ENCODE measurements at regions not wholly inside any gene's neighbourhood (a gene's known extent, or its start where the extent isn't known, plus 50 kb on each side); places are given as distances from the start of the nearest gene placed in this dataset.
A peak's percentile ranks its signal among the peaks of the same experiment; 100 is the strongest.
"Not testable (repeated sequence)": the region's sequence is repeated elsewhere in the genome, so short reads cannot be mapped to it uniquely, and the experiment has no call there.

- Histone ChIP-seq H3K79me2 (ENCODE audit: insufficient read depth) (no peaks in the 10 kb centered on the region), H4K20me1 (ENCODE audit: insufficient read depth) (no peaks in the 10 kb centered on the region), H3K27me3 (replicated peaks; ENCODE audit: insufficient read depth) (no peaks in the 10 kb centered on the region), H3K36me3 (ENCODE audit: low read depth) (no peaks in the 10 kb centered on the region), H3K4me1 (ENCODE audit: insufficient read depth) (peaks cover 6% of the 10 kb centered on the region), H3K9me2 (ENCODE audit: insufficient read depth) (no peaks in the 10 kb centered on the region), H3K9me3 (ENCODE audit: low read depth) (no peaks in the 10 kb centered on the region), H3K9ac (no peak overlapping the region), H3K27ac (no peak overlapping the region), H3K4me2 (ENCODE audit: unreplicated experiment) (no peak overlapping the region), H2AFZ (no peak overlapping the region), H3F3A (ENCODE audit: insufficient read depth) (no peaks in the 10 kb centered on the region), H3K4me3 (no peak overlapping the region)
- TF ChIP-seq EZH2 (IDR thresholded peaks at IDR 0.05; ENCODE audit: insufficient read depth, poor library complexity, severe bottlenecking): no peak
- TF ChIP-seq EZH2phosphoT487 (IDR thresholded peaks at IDR 0.05; ENCODE audit: insufficient read depth, low read depth): no peak
- in situ Hi-C loops (cut with MboI): no loop called here
- 88 to 89% methylated on average over 3 of the region's 3 CpGs for WGBS, 2 experiments (ENCODE audit: low coverage in 1 of 2, low lambda C conversion rate in 2 of 2, missing lambda C conversion rate in 2 of 2)
- DNase-seq: no peak
Measured at GRCh38 chr2:111519071-111519470, 364.9 kb downstream of the ANAPC1 start.

- H3K4me1 ChIP-seq (ENCODE audit: insufficient read depth): peaks cover 9% of the 10 kb centered on the region
- peak overlapping the region; percentile 53 for H2AFZ ChIP-seq
- no peak overlapping the region for H3K9ac ChIP-seq
- TF ChIP-seq EZH2phosphoT487 (IDR thresholded peaks at IDR 0.05; ENCODE audit: insufficient read depth, low read depth) (no peak), EZH2 (IDR thresholded peaks at IDR 0.05; ENCODE audit: insufficient read depth, poor library complexity, severe bottlenecking) (no peak)
- 25 to 32% methylated on average over 5 of the region's 5 CpGs for WGBS, 2 experiments (ENCODE audit: low coverage in 1 of 2, low lambda C conversion rate in 2 of 2, missing lambda C conversion rate in 2 of 2)
- no peak overlapping the region for H3K27ac ChIP-seq
- no peak overlapping the region for H3K4me3 ChIP-seq
- DNase-seq: peak; percentile 43
- no peak overlapping the region for H3K4me2 ChIP-seq (ENCODE audit: unreplicated experiment)
- no peaks in the 10 kb centered on the region for H3K36me3 ChIP-seq (ENCODE audit: low read depth)
- in situ Hi-C loops (cut with MboI): no loop called here
- no peaks in the 10 kb centered on the region for H3F3A ChIP-seq (ENCODE audit: insufficient read depth)
- H3K9me2 ChIP-seq (ENCODE audit: insufficient read depth): no peaks in the 10 kb centered on the region
- H3K27me3 ChIP-seq (replicated peaks; ENCODE audit: insufficient read depth): no peaks in the 10 kb centered on the region
- no peaks in the 10 kb centered on the region for H3K9me3 ChIP-seq (ENCODE audit: low read depth)
- no peaks in the 10 kb centered on the region for H3K79me2 ChIP-seq (ENCODE audit: insufficient read depth)
- H4K20me1 ChIP-seq (ENCODE audit: insufficient read depth): no peaks in the 10 kb centered on the region
Measured at GRCh38 chr2:111522231-111522768, 361.7 kb downstream of the ANAPC1 start.

GRCh38 chr2:111523009-111523408 lies 361.0 kb downstream of the ANAPC1 start:
- H3K27me3 ChIP-seq (replicated peaks; ENCODE audit: insufficient read depth): no peaks in the 10 kb centered on the region
- in situ Hi-C loops (cut with MboI): no loop called here
- H4K20me1 ChIP-seq (ENCODE audit: insufficient read depth): no peaks in the 10 kb centered on the region
- H3K9ac ChIP-seq: no peak overlapping the region
- DNase-seq: no peak
- H3K36me3 ChIP-seq (ENCODE audit: low read depth): no peaks in the 10 kb centered on the region
- no peaks in the 10 kb centered on the region for H3F3A ChIP-seq (ENCODE audit: insufficient read depth)
- no peaks in the 10 kb centered on the region for H3K9me2 ChIP-seq (ENCODE audit: insufficient read depth)
- H3K79me2 ChIP-seq (ENCODE audit: insufficient read depth): no peaks in the 10 kb centered on the region
- peaks cover 10% of the 10 kb centered on the region for H3K4me1 ChIP-seq (ENCODE audit: insufficient read depth)
- H2AFZ ChIP-seq: no peak overlapping the region
- H3K9me3 ChIP-seq (ENCODE audit: low read depth): no peaks in the 10 kb centered on the region
- no peak for TF ChIP-seq EZH2 (IDR thresholded peaks at IDR 0.05; ENCODE audit: insufficient read depth, poor library complexity, severe bottlenecking)
- TF ChIP-seq EZH2phosphoT487 (IDR thresholded peaks at IDR 0.05; ENCODE audit: insufficient read depth, low read depth): no peak
- no peak overlapping the region for H3K4me2 ChIP-seq (ENCODE audit: unreplicated experiment)
- no peak overlapping the region for H3K27ac ChIP-seq
- no peak overlapping the region for H3K4me3 ChIP-seq
- 56 to 59% methylated on average over 12 of the region's 12 CpGs for WGBS, 2 experiments (ENCODE audit: low coverage in 1 of 2, low lambda C conversion rate in 2 of 2, missing lambda C conversion rate in 2 of 2)

- DNase-seq: not testable (repeated sequence)
Measured at GRCh38 chr2:111525026-111525425, 359.0 kb downstream of the ANAPC1 start.

GRCh38 chr2:111526041-111526639 lies 357.9 kb downstream of the ANAPC1 start:
- H4K20me1 ChIP-seq (ENCODE audit: insufficient read depth); H3K9ac ChIP-seq; H3K9me2 ChIP-seq (ENCODE audit: insufficient read depth); H3K27me3 ChIP-seq (replicated peaks; ENCODE audit: insufficient read depth); H3K79me2 ChIP-seq (ENCODE audit: insufficient read depth); H3K36me3 ChIP-seq (ENCODE audit: low read depth); H3F3A ChIP-seq (ENCODE audit: insufficient read depth); H2AFZ ChIP-seq; in situ Hi-C loops (cut with MboI); H3K9me3 ChIP-seq (ENCODE audit: low read depth); H3K4me3 ChIP-seq; H3K4me2 ChIP-seq (ENCODE audit: unreplicated experiment); H3K27ac ChIP-seq: not testable (repeated sequence)
- H3K4me1 ChIP-seq (ENCODE audit: insufficient read depth): peaks cover 14% of the 10 kb centered on the region
- WGBS, 2 experiments (ENCODE audit: low coverage in 1 of 2, low lambda C conversion rate in 2 of 2, missing lambda C conversion rate in 2 of 2): 50 to 69% methylated on average over 5 to 7 of the region's 7 CpGs
- DNase-seq: peak; percentile 6

More at GRCh38 chr2:111525026-111525425, 359.0 kb downstream of the ANAPC1 start:
- H2AFZ ChIP-seq; H3K9me3 ChIP-seq (ENCODE audit: low read depth); in situ Hi-C loops (cut with MboI); H3K27ac ChIP-seq; H3K36me3 ChIP-seq (ENCODE audit: low read depth); H4K20me1 ChIP-seq (ENCODE audit: insufficient read depth); H3K9me2 ChIP-seq (ENCODE audit: insufficient read depth); H3K9ac ChIP-seq; H3K4me3 ChIP-seq; H3K79me2 ChIP-seq (ENCODE audit: insufficient read depth); H3K27me3 ChIP-seq (replicated peaks; ENCODE audit: insufficient read depth); H3F3A ChIP-seq (ENCODE audit: insufficient read depth); H3K4me2 ChIP-seq (ENCODE audit: unreplicated experiment): not testable (repeated sequence)
- WGBS, 2 experiments (ENCODE audit: low coverage in 1 of 2, low lambda C conversion rate in 2 of 2, missing lambda C conversion rate in 2 of 2): 92 to 95% methylated on average over 3 to 4 of the region's 4 CpGs
- peaks cover 14% of the 10 kb centered on the region for H3K4me1 ChIP-seq (ENCODE audit: insufficient read depth)

- peak; percentile 32 for DNase-seq
- H3F3A ChIP-seq (ENCODE audit: insufficient read depth); H2AFZ ChIP-seq; H3K27me3 ChIP-seq (replicated peaks; ENCODE audit: insufficient read depth); H3K79me2 ChIP-seq (ENCODE audit: insufficient read depth); H3K36me3 ChIP-seq (ENCODE audit: low read depth); H3K9me3 ChIP-seq (ENCODE audit: low read depth); H4K20me1 ChIP-seq (ENCODE audit: insufficient read depth); in situ Hi-C loops (cut with MboI); H3K9ac ChIP-seq; H3K4me3 ChIP-seq; H3K9me2 ChIP-seq (ENCODE audit: insufficient read depth): not testable (repeated sequence)
- H3K4me1 ChIP-seq (ENCODE audit: insufficient read depth): peaks cover 11% of the 10 kb centered on the region
- H3K27ac ChIP-seq: peak overlapping the region; percentile 43
- 9% methylated on average over 6 to 7 of the region's 10 CpGs for WGBS, 2 experiments (ENCODE audit: low coverage in 1 of 2, low lambda C conversion rate in 2 of 2, missing lambda C conversion rate in 2 of 2)
- peak overlapping the region; percentile 40 for H3K4me2 ChIP-seq (ENCODE audit: unreplicated experiment)
Measured at GRCh38 chr2:111527707-111528400, 356.1 kb downstream of the ANAPC1 start.

- DNase-seq; H4K20me1 ChIP-seq (ENCODE audit: insufficient read depth); in situ Hi-C loops (cut with MboI); H3K9me3 ChIP-seq (ENCODE audit: low read depth); H3K27ac ChIP-seq; H3K9me2 ChIP-seq (ENCODE audit: insufficient read depth); H3K79me2 ChIP-seq (ENCODE audit: insufficient read depth); H2AFZ ChIP-seq; H3K4me2 ChIP-seq (ENCODE audit: unreplicated experiment); H3K27me3 ChIP-seq (replicated peaks; ENCODE audit: insufficient read depth); H3K36me3 ChIP-seq (ENCODE audit: low read depth); H3K4me3 ChIP-seq; H3F3A ChIP-seq (ENCODE audit: insufficient read depth); H3K9ac ChIP-seq: not testable (repeated sequence)
- H3K4me1 ChIP-seq (ENCODE audit: insufficient read depth): peaks cover 13% of the 10 kb centered on the region
- 97 to 99% methylated on average over 3 to 4 of the region's 4 CpGs for WGBS, 2 experiments (ENCODE audit: low coverage in 1 of 2, low lambda C conversion rate in 2 of 2, missing lambda C conversion rate in 2 of 2)
Measured at GRCh38 chr2:111529022-111529421, 355.0 kb downstream of the ANAPC1 start.

Measured in GM23248 (cell line).